SK-N-SH (cell line): ENCODE measurements at regions not wholly inside any gene's neighbourhood (a gene's known extent, or its start where the extent isn't known, plus 50 kb on each side); places are given as distances from the start of the nearest gene placed in this dataset.

ENCODE experiments used
- CTCF ChIA-PET: fragments of 300-600, 350-600 bp; formaldehyde crosslinking; extraction: SDS; loops from one replicate; lab custom pipeline; 2021; lab: Yijun Ruan, JAX
- POLR2A ChIA-PET: fragments of 350-600 bp; sonication (Branson Sonifier 250); formaldehyde crosslinking; extraction: SDS; loops from one replicate; lab custom pipeline; 2020; ENCODE audit warnings: antibody characterized with exemption, inconsistent platforms; lab: Yijun Ruan, JAX
- DNase-seq: peaks from one replicate; pipeline ENCODE4 v3.0.0; 2012
- H2AFZ ChIP-seq: fragments of 200-600 bp; sonication (generic); 2 replicates; pipeline ENCODE4 v1.8.1; 2016; ENCODE audit warnings: antibody characterized with exemption, mild to moderate bottlenecking, low read depth
- H3F3A ChIP-seq: fragments of 200-600 bp; sonication (generic); replicated peaks from 2 replicates; pipeline ENCODE3; 2016; ENCODE audit warnings: antibody characterized with exemption, mild to moderate bottlenecking; ENCODE audit not compliant: insufficient read depth
- H3K27ac ChIP-seq, 2 experiments: fragments of 200-500 bp in 1 of 2; fragments of 200-600 bp in 1 of 2; sonication (Bioruptor generic) in 1 of 2; sonication (generic), shearing (Covaris generic) in 1 of 2; 2 replicates each; pipeline versions ENCODE4 v1.5.1 to v1.6.1; 2014 to 2016; ENCODE audit warnings: low read depth in 2 of 2, inconsistent platforms in 1 of 2, low read length in 1 of 2, mild to moderate bottlenecking in 1 of 2, mixed read lengths in 1 of 2
- H3K27me3 ChIP-seq: fragments of 200-600 bp; sonication (generic), shearing (Covaris generic); 2 replicates; pipeline ENCODE4 v1.6.1; 2016; ENCODE audit warnings: mixed run types; ENCODE audit not compliant: insufficient read depth
- H3K36me3 ChIP-seq, 2 experiments: fragments of 200-500 bp in 1 of 2; fragments of 200-600 bp in 1 of 2; sonication (Bioruptor generic) in 1 of 2; sonication (generic) in 1 of 2; replicated peaks in 1 of 2; 2 replicates each; pipeline versions ENCODE3 to v1.5.1; 2014 to 2016; ENCODE audit warnings: low read length in 1 of 2, mild to moderate bottlenecking in 1 of 2; ENCODE audit not compliant: insufficient read depth in 2 of 2, control insufficient read depth in 1 of 2
- H3K4me1 ChIP-seq, 2 experiments: fragments of 200-500 bp in 1 of 2; fragments of 200-600 bp in 1 of 2; sonication (Bioruptor generic) in 1 of 2; sonication (generic), shearing (Covaris generic) in 1 of 2; 2 replicates each; pipeline versions ENCODE4 v1.5.1 to v1.6.1; 2014 to 2016; ENCODE audit warnings: low read depth in 1 of 2, low read length in 1 of 2, mixed run types in 1 of 2; ENCODE audit not compliant: insufficient read depth in 2 of 2, control insufficient read depth in 1 of 2
- H3K4me2 ChIP-seq: fragments of 200-600 bp; sonication (generic), shearing (Covaris generic); 2 replicates; pipeline ENCODE4 v1.6.1; 2017; ENCODE audit warnings: mixed run types
- H3K4me3 ChIP-seq, 2 experiments: fragments of 200-500 bp in 1 of 2; fragments of 200-600 bp in 1 of 2; sonication (Bioruptor generic) in 1 of 2; sonication (generic), shearing (Covaris generic) in 1 of 2; 2 replicates each; pipeline versions ENCODE4 v1.5.1 to v1.8.1; 2014 to 2016; ENCODE audit warnings: low read depth in 2 of 2, inconsistent platforms in 1 of 2, low read length in 1 of 2, mild to moderate bottlenecking in 1 of 2, mixed read lengths in 1 of 2, moderate library complexity in 1 of 2
- H3K79me2 ChIP-seq: fragments of 200-600 bp; sonication (generic); 2 replicates; pipeline ENCODE4 v1.8.1; 2017; ENCODE audit warnings: mild to moderate bottlenecking; ENCODE audit not compliant: insufficient read depth
- H3K9ac ChIP-seq: fragments of 200-600 bp; sonication (generic); 2 replicates; pipeline ENCODE4 v1.6.1; 2017; ENCODE audit warnings: mixed run types
- H3K9me2 ChIP-seq: fragments of 200-600 bp; sonication (generic); 2 replicates; pipeline ENCODE4 v1.6.1; 2017; ENCODE audit warnings: mixed run types
- H3K9me3 ChIP-seq: fragments of 200-600 bp; sonication (generic); 2 replicates; pipeline ENCODE4 v1.6.1; 2017; ENCODE audit warnings: mixed run types, mild to moderate bottlenecking, moderate library complexity
- H4K20me1 ChIP-seq: fragments of 200-600 bp; sonication (generic); 2 replicates; pipeline ENCODE4 v1.6.1; 2017; ENCODE audit warnings: mild to moderate bottlenecking, mixed run types; ENCODE audit not compliant: insufficient read depth
- EZH2phosphoT487 ChIP-seq: fragments of 200-600 bp; sonication (generic); IDR thresholded peaks from 2 replicates; pipeline ENCODE4 v1.6.1; 2017; ENCODE audit warnings: low read depth, mixed run types, mild to moderate bottlenecking, antibody characterized with exemption, moderate library complexity, borderline replicate concordance
- FOXJ3 ChIP-seq: sonication (generic); formaldehyde crosslinking; IDR thresholded peaks from 2 replicates; pipeline ENCODE4 v1.5.1; 2020; ENCODE audit warnings: mild to moderate bottlenecking, missing genetic modification reagents
- FOXM1 ChIP-seq: IDR thresholded peaks from 2 replicates; pipeline ENCODE4 v1.4.0; 2012; ENCODE audit warnings: low read depth, mild to moderate bottlenecking
- JUND ChIP-seq: IDR thresholded peaks from 2 replicates; pipeline ENCODE4 v1.4.0; 2012
- NRF1 ChIP-seq: IDR thresholded peaks from 2 replicates; pipeline ENCODE4 v1.6.1; 2012; ENCODE audit warnings: low read depth, mild to moderate bottlenecking, low read length
- RXRA ChIP-seq: IDR thresholded peaks from 2 replicates; pipeline ENCODE4 v1.4.0; 2012; ENCODE audit warnings: low read depth, mild to moderate bottlenecking, borderline replicate concordance
- SIN3A ChIP-seq: IDR thresholded peaks from 2 replicates; pipeline ENCODE4 v1.6.1; 2012; ENCODE audit warnings: low read depth, mild to moderate bottlenecking, low read length, moderate library complexity, borderline replicate concordance
- WGBS: methylation state at CpG from one replicate; pipeline ENCODE4 v1.1.6; 2017; ENCODE audit warnings: low lambda C conversion rate; 5-methylcytosine and 5-hydroxymethylcytosine counted together
- TF ChIP-seq, protein P1 (sequence below): IDR thresholded peaks from 2 replicates; pipeline ENCODE4 v1.6.1; 2012; ENCODE audit warnings: mild to moderate bottlenecking, low read depth, low read length, moderate library complexity
- TF ChIP-seq, protein P2 (sequence below): fragments of 150-350 bp; IDR thresholded peaks from 2 replicates; pipeline ENCODE4 v1.6.1; 2017; ENCODE audit warnings: antibody characterized with exemption, low read length, low read depth, borderline replicate concordance
- TF ChIP-seq, protein P3 (sequence below): IDR thresholded peaks from 2 replicates; pipeline ENCODE4 v1.4.0; 2012; ENCODE audit warnings: low read depth, borderline replicate concordance
- TF ChIP-seq, protein P4 (sequence below): IDR thresholded peaks from 2 replicates; pipeline ENCODE4 v1.4.0; 2012; ENCODE audit warnings: low read depth

DNA sequence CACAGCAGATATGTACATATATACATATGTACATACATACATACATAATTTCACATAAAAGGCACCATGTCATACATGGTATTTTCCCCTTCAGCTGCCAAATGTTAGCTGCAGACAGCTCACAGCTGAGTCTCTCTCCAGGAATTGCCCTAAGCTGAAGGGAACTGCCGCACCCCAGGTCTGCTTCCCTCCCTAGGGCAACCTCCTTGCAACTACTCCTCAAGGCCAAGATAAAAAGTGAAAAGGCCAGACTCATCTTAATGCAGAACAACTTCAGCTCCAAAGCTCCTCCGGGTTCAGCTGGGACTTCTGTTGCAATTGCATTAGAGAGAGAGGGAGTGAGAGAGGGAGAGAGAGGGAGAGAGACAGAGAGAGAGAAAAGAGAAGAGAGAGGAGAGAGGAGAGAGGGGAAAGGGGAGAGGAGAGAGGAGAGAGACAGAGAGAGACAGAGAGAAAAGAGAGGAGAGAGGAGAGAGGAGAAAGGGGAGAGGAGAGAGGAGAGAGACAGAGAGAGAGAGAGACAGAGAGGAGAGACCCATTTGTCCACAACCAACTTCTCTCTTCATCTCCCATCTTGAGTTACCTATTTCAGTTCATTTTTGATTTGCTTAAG lies 143.4 kb upstream of the HES1 start:
- H3F3A ChIP-seq, result no peaks in the 10 kb centered on the region
- WGBS, result 64% methylated on average over 2 of the region's 2 CpGs
- no peak for DNase-seq
- no peaks in the 10 kb centered on the region for H3K9me3 ChIP-seq
- peaks cover 15% of the 10 kb centered on the region for H3K27me3 ChIP-seq
- TF ChIP-seq, protein P1, sequence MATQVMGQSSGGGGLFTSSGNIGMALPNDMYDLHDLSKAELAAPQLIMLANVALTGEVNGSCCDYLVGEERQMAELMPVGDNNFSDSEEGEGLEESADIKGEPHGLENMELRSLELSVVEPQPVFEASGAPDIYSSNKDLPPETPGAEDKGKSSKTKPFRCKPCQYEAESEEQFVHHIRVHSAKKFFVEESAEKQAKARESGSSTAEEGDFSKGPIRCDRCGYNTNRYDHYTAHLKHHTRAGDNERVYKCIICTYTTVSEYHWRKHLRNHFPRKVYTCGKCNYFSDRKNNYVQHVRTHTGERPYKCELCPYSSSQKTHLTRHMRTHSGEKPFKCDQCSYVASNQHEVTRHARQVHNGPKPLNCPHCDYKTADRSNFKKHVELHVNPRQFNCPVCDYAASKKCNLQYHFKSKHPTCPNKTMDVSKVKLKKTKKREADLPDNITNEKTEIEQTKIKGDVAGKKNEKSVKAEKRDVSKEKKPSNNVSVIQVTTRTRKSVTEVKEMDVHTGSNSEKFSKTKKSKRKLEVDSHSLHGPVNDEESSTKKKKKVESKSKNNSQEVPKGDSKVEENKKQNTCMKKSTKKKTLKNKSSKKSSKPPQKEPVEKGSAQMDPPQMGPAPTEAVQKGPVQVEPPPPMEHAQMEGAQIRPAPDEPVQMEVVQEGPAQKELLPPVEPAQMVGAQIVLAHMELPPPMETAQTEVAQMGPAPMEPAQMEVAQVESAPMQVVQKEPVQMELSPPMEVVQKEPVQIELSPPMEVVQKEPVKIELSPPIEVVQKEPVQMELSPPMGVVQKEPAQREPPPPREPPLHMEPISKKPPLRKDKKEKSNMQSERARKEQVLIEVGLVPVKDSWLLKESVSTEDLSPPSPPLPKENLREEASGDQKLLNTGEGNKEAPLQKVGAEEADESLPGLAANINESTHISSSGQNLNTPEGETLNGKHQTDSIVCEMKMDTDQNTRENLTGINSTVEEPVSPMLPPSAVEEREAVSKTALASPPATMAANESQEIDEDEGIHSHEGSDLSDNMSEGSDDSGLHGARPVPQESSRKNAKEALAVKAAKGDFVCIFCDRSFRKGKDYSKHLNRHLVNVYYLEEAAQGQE, result no peak
- TF ChIP-seq SIN3A (no peak), FOXM1 (no peak), FOXJ3 (no peak), JUND (no peak)
- TF ChIP-seq, protein P2, sequence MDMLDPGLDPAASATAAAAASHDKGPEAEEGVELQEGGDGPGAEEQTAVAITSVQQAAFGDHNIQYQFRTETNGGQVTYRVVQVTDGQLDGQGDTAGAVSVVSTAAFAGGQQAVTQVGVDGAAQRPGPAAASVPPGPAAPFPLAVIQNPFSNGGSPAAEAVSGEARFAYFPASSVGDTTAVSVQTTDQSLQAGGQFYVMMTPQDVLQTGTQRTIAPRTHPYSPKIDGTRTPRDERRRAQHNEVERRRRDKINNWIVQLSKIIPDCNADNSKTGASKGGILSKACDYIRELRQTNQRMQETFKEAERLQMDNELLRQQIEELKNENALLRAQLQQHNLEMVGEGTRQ, result no peak
- TF ChIP-seq, protein P3, sequence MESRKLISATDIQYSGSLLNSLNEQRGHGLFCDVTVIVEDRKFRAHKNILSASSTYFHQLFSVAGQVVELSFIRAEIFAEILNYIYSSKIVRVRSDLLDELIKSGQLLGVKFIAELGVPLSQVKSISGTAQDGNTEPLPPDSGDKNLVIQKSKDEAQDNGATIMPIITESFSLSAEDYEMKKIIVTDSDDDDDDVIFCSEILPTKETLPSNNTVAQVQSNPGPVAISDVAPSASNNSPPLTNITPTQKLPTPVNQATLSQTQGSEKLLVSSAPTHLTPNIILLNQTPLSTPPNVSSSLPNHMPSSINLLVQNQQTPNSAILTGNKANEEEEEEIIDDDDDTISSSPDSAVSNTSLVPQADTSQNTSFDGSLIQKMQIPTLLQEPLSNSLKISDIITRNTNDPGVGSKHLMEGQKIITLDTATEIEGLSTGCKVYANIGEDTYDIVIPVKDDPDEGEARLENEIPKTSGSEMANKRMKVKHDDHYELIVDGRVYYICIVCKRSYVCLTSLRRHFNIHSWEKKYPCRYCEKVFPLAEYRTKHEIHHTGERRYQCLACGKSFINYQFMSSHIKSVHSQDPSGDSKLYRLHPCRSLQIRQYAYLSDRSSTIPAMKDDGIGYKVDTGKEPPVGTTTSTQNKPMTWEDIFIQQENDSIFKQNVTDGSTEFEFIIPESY, result no peak
- no peaks in the 10 kb centered on the region for H3K9me2 ChIP-seq
- H3K9ac ChIP-seq, result no peak overlapping the region
- ChIA-PET CTCF (interaction anchor here (1.2 kb wide), 1 partner anchor 20 kb away, joined by 3 read pairs; no protein-coding TSS in a partner anchor), POLR2A (no interaction called here)
- H3K4me1 ChIP-seq, result peaks cover 0 to 1% of the 10 kb centered on the region in 2 experiments; a peak in 3 of 4 replicates
- no peaks in the 10 kb centered on the region for H3K36me3 ChIP-seq
- H2AFZ ChIP-seq, result no peak overlapping the region
- H3K4me2 ChIP-seq, result no peak overlapping the region
- no peaks in the 10 kb centered on the region for H3K79me2 ChIP-seq
- no peaks in the 10 kb centered on the region for H4K20me1 ChIP-seq
- H3K4me3 ChIP-seq, result no peak overlapping the region
- no peak overlapping the region for H3K27ac ChIP-seq

DNA sequence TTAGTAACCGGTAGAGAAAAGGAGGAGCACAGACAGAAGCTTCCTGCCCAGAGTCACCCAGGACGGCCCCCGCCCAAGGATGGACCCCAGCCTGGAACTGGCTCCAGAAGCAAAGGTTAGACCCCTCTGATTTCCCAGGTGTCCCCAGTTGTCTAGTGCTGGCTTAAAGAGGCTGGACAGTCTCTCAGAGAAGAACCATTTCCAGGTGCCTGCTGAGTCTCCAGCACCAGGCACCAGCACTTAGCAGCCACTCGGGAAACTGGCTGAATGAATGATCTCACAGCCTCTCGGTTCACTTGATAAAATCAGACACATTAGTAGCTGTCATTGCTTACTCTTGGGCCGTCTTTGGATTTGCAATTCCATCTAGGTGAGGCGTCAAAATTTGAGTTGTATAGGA lies 139.7 kb upstream of the HES1 start:
- no peaks in the 10 kb centered on the region for H3K36me3 ChIP-seq
- H4K20me1 ChIP-seq, result no peaks in the 10 kb centered on the region
- H3K9me2 ChIP-seq, result no peaks in the 10 kb centered on the region
- H3K27ac ChIP-seq, result no peak overlapping the region
- WGBS, result 67% methylated on average over 5 of the region's 7 CpGs
- TF ChIP-seq NRF1 (no peak), EZH2phosphoT487 (no peak), FOXM1 (no peak), SIN3A (no peak), RXRA (no peak)
- TF ChIP-seq, protein P2, result no peak
- TF ChIP-seq, protein P4, sequence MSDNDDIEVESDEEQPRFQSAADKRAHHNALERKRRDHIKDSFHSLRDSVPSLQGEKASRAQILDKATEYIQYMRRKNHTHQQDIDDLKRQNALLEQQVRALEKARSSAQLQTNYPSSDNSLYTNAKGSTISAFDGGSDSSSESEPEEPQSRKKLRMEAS, result no peak
- TF ChIP-seq, protein P1, result no peak
- DNase-seq, result no peak
- H2AFZ ChIP-seq, result no peak overlapping the region
- H3K9ac ChIP-seq, result no peak overlapping the region
- no peak overlapping the region for H3K4me3 ChIP-seq
- no peaks in the 10 kb centered on the region for H3K9me3 ChIP-seq
- POLR2A ChIA-PET, result no interaction called here
- no peaks in the 10 kb centered on the region for H3K79me2 ChIP-seq
- H3K4me1 ChIP-seq, result peaks cover 0 to 2% of the 10 kb centered on the region in 2 experiments; a peak in 1 of 4 replicates
- no peak overlapping the region for H3K4me2 ChIP-seq
- no peaks in the 10 kb centered on the region for H3F3A ChIP-seq
- CTCF ChIA-PET, result no interaction called here
- H3K27me3 ChIP-seq, result peaks cover 10% of the 10 kb centered on the region
